Fibroblast of gingiva (primary cell): ENCODE measurements at regions not wholly inside any gene's neighbourhood (a gene's known extent, or its start where the extent isn't known, plus 50 kb on each side); places are given as distances from the start of the nearest gene placed in this dataset.

Experiments used
- DNase-seq: peaks from one replicate; pipeline ENCODE4 v3.0.0-alpha.2; 2011; ENCODE audit warnings: low read depth

DNA sequence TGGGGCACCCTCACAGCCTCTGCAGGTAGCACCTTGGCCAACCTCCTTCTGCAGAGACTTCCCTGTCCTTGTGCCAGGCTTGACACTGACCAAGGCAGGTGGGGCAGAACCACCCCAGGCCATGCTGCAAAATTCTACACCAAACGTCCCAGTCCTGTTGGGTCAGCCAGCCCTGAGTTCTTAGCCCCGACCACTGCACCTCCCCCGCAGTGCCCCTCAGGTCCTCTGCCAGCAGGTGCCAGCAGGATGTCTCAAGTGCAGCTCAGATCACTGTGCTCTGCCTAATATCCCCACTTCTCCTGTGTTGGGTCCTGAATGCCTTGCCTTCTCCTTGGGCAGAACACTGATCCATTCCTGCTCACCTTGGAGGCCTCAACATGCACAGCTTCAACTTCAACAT is 999.7 kb downstream of the TBC1D22A start:
- DNase-seq, result no peak

GRCh38 chr22:47759909-47760308 is 997.5 kb downstream of the TBC1D22A start:
- no peak for DNase-seq

DNA sequence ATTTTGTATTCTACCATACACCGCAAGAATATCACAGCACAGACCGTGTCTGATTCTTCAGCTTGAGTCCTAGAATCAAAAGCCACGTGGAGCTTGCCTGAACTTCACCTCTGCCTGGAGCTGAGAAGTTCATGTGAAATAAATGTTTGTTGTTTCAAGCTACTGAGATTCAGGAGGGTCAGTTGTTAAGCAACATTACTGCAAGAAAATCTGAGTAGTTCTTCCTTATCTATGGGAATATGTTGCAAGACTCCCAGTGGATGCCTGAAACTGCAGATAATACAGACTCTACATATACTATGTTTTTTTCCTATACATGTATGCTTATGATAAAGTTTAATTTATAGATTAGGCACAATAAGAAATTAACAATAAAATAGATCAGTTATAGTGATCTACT is 995.3 kb downstream of the TBC1D22A start:
- no peak for DNase-seq

- no peak for DNase-seq
Measured at GRCh38 chr22:47750086-47750485, 987.6 kb downstream of the TBC1D22A start.

GRCh38 chr22:47748957-47749356 is 986.5 kb downstream of the TBC1D22A start:
- no peak for DNase-seq

DNA sequence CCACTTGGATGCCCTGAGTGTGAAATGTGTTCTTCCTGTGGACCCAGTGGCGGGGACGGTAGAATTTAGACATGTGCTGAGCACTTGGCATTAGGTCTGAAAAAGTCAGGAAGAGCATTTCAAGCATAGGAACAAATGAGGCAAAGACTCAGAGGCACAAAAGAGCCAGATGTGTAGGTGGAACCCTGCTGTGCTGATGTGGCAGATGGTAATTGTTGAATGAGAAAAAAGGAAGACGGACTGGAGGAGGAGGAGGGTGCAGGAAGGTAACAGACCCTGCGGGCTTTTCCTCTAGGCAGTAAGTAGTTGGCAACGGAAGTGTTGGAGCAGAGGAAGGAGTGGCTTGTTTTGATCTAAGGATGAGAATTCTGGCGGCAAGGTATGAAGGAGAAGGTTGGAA is 985.8 kb downstream of the TBC1D22A start:
- no peak for DNase-seq

GRCh38 chr22:47740109-47740805 is 977.8 kb downstream of the TBC1D22A start:
- DNase-seq, result no peak

DNA sequence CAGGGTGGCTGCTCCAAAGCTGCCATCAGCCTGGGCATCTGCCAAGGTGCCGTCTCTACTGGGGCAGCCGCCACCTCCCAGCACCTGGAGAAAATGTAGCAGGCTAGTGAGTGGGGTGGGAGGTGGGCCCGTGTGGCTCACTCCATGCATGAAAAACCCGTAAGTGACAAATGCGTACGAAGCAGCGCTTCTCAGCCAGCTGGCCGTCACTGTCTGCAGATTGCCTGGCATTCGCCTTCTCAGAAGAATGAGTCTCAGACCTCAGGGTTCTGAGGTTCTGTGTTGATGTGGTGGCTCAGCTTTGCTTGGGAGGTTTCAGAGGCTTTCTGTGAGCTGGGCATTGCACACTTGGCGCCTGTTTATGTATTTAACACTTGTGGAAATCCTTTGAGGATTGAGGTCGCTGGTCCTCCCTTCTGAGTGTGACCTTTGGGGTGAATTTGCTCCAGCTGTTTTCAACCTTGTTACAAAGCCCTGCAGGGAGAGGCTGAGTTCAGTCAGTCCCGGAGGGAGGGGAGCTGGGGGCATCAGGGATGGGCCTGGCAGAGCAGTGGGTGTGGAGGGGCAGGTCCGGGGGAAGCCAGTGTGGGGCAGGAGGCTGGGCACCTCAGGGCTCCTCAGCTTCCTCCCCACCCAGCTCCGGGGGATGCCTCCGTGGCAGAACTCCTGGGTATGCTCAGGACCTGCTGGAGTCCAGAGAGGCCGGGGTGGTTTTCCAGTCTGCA is 977.0 kb downstream of the TBC1D22A start:
- no peak for DNase-seq

DNA sequence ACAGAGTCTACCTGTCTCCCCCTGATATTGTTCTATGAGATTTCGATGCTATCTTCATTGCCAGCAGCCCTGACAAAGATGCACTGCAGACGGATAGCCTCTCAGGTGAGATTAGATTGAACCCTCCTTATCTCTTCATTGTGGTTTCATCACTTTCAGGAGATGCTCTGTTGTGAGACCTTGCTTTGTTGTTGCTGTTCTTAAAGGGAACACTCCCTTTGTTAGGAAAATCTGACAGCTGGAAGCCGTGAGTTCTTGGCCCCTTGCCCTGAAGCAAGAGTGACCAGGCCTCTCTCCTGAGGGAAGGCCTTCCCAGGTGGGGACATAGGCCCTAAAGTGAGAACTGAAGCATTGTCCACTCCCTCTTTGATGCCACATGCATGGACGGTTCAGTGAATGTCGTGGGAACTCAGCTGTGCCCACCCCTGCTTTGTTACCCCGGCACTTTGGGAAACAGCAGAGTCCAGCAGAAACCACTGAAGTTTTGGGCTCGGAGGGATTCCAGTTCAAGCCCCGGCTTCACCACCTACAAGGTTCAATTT is 976.1 kb downstream of the TBC1D22A start:
- DNase-seq, result no peak

DNA sequence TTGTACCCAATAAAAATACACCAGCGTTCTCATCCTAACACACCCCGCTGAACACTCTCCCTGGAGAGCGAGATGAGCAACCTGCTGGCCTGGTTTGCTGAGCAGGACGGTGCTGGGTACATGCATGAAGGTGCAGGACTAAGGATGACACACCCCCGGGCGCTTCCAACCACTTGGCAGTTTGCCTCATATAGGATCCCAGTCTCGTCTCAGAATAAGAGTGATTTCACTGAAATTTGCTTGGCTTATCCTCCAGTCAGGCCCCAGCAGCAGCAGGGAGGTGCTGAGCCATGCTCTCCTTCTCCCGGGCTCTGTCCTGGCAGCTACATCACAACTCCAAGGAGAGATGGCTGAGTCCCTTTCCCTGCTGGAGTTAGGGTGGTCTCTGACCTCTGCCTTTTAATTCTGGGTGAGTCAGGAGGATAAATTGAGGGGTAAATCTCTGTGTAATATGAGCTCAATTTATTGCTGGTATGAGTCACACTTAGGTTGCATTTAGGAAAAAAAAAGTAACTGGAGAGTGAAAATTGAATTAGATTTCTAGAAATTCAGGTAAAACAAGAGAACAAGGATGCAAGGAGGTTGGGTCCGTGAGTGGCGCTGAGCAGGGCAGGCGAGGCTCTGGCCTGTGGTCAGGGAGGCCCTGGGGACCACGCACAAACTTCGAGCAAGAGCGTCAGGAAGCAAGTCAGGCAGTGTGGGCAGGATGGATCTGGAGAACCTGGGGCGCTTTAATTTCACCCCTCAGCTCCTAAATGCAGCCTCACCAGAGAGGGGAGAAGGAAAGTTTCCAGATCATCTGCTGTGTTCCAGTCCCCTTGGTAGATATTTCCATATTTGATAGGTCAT is 974.0 kb downstream of the TBC1D22A start:
- no peak for DNase-seq

- no peak for DNase-seq
Measured at GRCh38 chr22:47734511-47734910, 972.1 kb downstream of the TBC1D22A start.

DNA sequence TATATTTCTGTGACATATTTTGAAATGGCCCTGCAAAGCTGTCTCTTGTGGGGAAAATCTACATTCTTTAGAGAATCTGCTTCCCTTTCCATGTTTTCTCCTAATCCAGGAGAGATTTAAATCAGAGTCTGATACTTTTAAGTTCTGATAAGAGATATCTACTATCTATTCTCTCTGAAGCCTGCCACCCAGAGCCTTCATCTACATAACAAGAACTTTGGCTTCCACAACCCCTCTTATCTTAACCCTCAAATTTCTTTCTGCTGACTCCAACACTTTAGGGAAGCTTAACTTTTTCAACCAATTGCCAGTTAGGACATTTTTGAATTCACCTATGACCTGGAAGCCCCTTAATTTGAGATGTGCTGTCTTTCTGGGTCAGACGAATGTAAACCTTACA is 965.2 kb downstream of the TBC1D22A start:
- DNase-seq, result no peak

- no peak for DNase-seq
Measured at GRCh38 chr22:47724751-47725150, 962.3 kb downstream of the TBC1D22A start.

GRCh38 chr22:47724030-47724429 is 961.6 kb downstream of the TBC1D22A start:
- no peak for DNase-seq

GRCh38 chr22:47718337-47718736 is 955.9 kb downstream of the TBC1D22A start:
- DNase-seq, result no peak

- DNase-seq, result no peak
Measured at GRCh38 chr22:47716890-47717615, 954.6 kb downstream of the TBC1D22A start.

GRCh38 chr22:47715866-47716578 is 953.6 kb downstream of the TBC1D22A start:
- DNase-seq, result no peak

DNA sequence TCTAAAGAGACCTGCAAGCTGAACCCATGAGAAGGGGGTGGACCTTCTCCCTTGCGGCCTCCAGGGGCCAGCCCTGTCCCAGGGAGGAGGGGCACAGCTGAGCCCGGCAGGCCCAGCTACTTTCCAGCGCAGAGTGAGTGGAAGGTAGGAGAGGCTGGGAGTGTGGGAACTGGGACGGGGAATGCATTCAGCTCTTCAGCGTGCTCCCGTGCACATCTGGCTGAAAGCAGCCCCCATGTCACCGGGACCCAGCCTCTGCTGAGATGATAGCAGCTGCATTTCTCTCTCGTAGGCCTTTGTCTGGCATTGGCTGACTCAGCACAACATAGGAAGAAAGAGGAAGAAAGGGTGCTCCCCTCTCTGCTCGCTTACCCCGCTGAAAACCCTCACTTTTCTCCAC is 951.5 kb downstream of the TBC1D22A start:
- no peak for DNase-seq

DNA sequence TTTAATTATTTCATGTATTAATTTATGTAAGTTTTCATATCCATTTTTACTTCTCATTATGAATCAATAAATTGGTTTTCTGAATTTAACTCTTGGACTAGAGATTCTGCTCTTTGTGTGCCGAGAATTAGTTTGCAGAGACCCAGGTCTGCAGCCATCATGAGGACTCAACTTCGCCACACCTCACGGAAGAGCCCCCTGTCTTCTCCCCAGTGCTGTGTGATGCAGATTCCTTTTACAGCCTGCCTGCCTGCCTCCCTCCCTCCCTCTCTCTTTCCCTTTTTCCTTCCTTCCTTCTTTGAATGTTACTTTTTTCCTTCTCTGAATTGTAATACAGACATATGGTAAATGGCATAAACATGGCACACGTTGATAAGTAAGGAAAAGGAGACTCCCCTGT is 947.7 kb downstream of the TBC1D22A start:
- DNase-seq, result no peak

DNA sequence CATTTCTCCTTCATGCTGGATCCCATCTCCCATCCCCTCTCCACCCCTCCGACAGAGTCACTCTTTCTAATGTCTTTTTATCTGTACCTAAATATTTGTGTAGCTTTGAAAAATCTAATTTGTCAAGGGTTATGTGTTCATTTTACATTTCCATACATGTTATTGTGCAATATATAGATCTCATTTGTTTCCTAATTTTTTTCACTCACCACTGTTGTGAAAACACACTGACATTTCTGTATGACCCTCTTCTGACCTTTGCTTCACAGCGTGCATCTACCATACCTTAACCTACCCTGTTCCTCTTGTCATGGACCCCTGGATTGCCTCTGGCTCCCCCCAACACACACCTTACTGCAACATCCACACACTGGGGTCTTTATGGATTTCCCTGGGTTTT is 942.9 kb downstream of the TBC1D22A start:
- no peak for DNase-seq

DNA sequence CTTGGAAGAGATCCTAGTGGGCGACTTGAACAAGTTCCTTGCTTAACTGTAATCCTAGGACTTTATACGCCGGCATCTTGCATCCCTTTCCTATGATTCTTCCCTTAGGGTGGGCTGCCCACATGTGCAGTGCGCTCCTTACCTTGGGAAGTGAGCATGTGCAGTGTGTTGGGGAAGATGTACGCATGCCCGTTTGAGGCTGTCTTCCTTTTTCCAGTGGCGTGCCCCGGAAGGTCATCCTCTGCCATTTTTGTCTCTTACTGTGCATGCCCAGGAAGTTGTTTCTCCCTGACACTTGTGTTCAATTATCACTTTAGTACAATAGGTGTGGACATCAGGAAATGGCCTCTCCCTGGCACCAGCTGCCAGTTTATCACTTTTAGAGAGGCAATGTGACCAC is 936.5 kb downstream of the TBC1D22A start:
- no peak for DNase-seq
